RWPE1 (cell line): ENCODE measurements at regions not wholly inside any gene's neighbourhood (a gene's known extent, or its start where the extent isn't known, plus 50 kb on each side); places are given as distances from the start of the nearest gene placed in this dataset.
A peak's percentile ranks its signal among the peaks of the same experiment; 100 is the strongest.

Experiments
- CTCF ChIA-PET: fragments of 350-600 bp; sonication (Branson Sonifier 250); formaldehyde crosslinking; extraction: SDS; loops from one replicate; lab custom pipeline; 2021; lab: Yijun Ruan, JAX
- POLR2A ChIA-PET: fragments of 400-600 bp; formaldehyde crosslinking; extraction: SDS; loops from one replicate; lab custom pipeline; 2020; ENCODE audit warnings: antibody characterized with exemption; ENCODE audit not compliant: low non-redundant PET; lab: Yijun Ruan, JAX
- DNase-seq: peaks from one replicate; pipeline ENCODE4 v3.0.0; 2012; ENCODE audit warnings: low spot score
- H3K27ac ChIP-seq: fragments of 450-650 bp; 2 replicates; pipeline ENCODE4 v1.5.1; 2017
- CTCF ChIP-seq: fragments of 450-650 bp; conservative IDR thresholded peaks from 2 replicates; pipeline ENCODE4 v1.5.1; 2017; ENCODE audit warnings: low read depth, mild to moderate bottlenecking

- H3K27ac ChIP-seq = no peak overlapping the region
- POLR2A ChIA-PET = no interaction called here
- DNase-seq = peak; percentile 20
Observed at GRCh38 chr13:85500696-85501256, 298.4 kb downstream of the SLITRK6 start.

GRCh38 chr13:85498774-85499173, 300.4 kb downstream of the SLITRK6 start:
- no peak for DNase-seq
- ChIA-PET POLR2A (no interaction called here), CTCF (no interaction called here)
- H3K27ac ChIP-seq = no peak overlapping the region
- TF ChIP-seq CTCF = no peak

More at GRCh38 chr13:85500696-85501256, 298.4 kb downstream of the SLITRK6 start:
- TF ChIP-seq CTCF = no peak
- CTCF ChIA-PET = interaction anchor here (0.5 kb wide), 1 partner anchor 819 kb away, joined by 6 read pairs; no protein-coding TSS in a partner anchor

- ChIA-PET POLR2A (no interaction called here), CTCF (no interaction called here)
- DNase-seq = peak; percentile 74
- TF ChIP-seq CTCF = no peak
- peak overlapping the region; percentile 84 for H3K27ac ChIP-seq
Observed at GRCh38 chr13:85497652-85498051, 301.6 kb downstream of the SLITRK6 start.

- ChIA-PET CTCF (interaction anchor here (1.5 kb wide), 1 partner anchor 14 kb away, joined by 3 read pairs; no protein-coding TSS in a partner anchor), POLR2A (no interaction called here)
- H3K27ac ChIP-seq = no peak overlapping the region
- DNase-seq = no peak
- TF ChIP-seq CTCF = no peak
Observed at GRCh38 chr13:85492283-85492682, 306.9 kb downstream of the SLITRK6 start.

- DNase-seq = no peak
- TF ChIP-seq CTCF = no peak
- POLR2A ChIA-PET = no interaction called here
- no peak overlapping the region for H3K27ac ChIP-seq
- CTCF ChIA-PET = no interaction called here
Observed at GRCh38 chr13:85486663-85487062, 312.6 kb downstream of the SLITRK6 start.

GRCh38 chr13:85473144-85473543, 326.1 kb downstream of the SLITRK6 start:
- no peak for DNase-seq
- ChIA-PET CTCF (no interaction called here), POLR2A (no interaction called here)
- no peak for TF ChIP-seq CTCF
- H3K27ac ChIP-seq = no peak overlapping the region
